ENCODE measurements at regions not wholly inside any gene's neighbourhood (a gene's known extent, or its start where the extent isn't known, plus 50 kb on each side); places are given as distances from the start of the nearest gene placed in this dataset.

GRCh38 chr2:158907926-158908456 is 60.4 kb upstream of the TANC1 start:
- TF ChIP-seq CTCF (conservative IDR thresholded peaks at IDR 0.05 in 1 of 2, IDR thresholded peaks at IDR 0.05 in 1 of 2; ENCODE audit: extremely low read depth in 1 of 2, insufficient read depth in 1 of 2, low read depth in 1 of 2, low read length in 2 of 2) (no peak), EZH2 (IDR thresholded peaks at IDR 0.05; ENCODE audit: borderline replicate concordance, low read length) (no peak)

Measured in mammary epithelial cell (primary cell).